ENCODE measurements at regions not wholly inside any gene's neighbourhood (a gene's known extent, or its start where the extent isn't known, plus 50 kb on each side); places are given as distances from the start of the nearest gene placed in this dataset.

DNA sequence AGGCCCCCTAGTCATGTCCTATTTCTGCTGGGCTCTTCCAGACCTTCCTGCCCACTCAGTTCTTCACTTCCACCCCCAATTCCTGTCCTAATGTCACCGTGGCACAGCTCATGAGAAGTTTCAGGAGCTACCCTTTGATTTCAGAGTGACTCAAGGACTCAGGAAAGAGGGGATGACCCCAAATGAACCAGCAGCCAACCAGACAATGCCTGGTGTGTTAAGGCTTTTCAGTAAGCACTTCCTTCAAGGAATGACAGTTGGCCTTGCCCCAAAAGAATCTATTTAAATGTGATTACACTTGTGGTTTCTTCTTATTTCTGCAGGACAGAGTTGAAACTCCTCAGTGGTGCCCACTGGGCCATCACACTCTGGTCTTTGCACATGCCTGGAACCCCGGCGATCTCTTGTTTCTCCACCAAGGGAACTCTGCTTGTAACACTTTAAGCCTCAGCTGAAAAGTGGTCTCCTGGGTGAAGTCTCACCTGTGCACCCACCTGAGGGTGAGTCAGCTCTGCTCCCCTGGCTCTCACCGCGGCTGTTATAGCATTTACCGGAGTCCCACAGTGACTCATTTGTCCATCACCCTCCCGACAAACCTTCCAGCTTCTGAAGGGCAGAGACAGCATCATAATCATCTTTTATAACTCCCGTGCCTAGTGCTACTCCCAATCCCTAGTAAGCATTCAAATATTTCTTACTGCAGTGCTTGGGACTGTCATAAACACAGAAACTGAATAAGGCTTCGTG is 123.0 kb upstream of the SVIL start:
- DNase-seq (ENCODE audit: low spot score): peak; percentile 71

- DNase-seq (ENCODE audit: low spot score): no peak
Measured at GRCh38 chr10:29756451-29756850, 121.7 kb upstream of the SVIL start.

- no peak for DNase-seq (ENCODE audit: low spot score)
Measured at GRCh38 chr10:29753283-29753682, 118.5 kb upstream of the SVIL start.

GRCh38 chr10:29751684-29752083 is 116.9 kb upstream of the SVIL start:
- DNase-seq (ENCODE audit: low spot score): no peak

DNA sequence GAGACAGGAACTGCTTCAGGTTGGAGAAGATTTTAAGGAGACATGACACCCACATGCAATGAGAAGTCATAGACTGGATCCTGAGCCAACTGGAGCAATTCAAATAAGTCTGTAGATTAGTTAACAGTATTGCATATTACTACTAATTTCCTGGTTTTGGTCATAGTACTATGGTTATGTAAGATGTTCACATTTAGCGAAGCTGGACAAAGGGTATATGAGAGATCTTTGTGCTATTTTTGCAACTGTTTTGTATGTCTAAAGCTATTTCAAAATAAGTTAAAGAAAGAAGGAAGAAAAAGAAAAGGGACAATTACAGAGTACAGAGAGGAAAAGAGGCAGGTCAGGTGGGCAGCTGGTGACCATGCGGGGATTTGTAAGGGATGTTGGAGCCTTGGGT is 116.5 kb upstream of the SVIL start:
- DNase-seq (ENCODE audit: low spot score): no peak

- DNase-seq (ENCODE audit: low spot score): no peak
Measured at GRCh38 chr10:29749150-29749549, 114.4 kb upstream of the SVIL start.

GRCh38 chr10:29748109-29748650 is 113.4 kb upstream of the SVIL start:
- DNase-seq (ENCODE audit: low spot score): no peak

DNA sequence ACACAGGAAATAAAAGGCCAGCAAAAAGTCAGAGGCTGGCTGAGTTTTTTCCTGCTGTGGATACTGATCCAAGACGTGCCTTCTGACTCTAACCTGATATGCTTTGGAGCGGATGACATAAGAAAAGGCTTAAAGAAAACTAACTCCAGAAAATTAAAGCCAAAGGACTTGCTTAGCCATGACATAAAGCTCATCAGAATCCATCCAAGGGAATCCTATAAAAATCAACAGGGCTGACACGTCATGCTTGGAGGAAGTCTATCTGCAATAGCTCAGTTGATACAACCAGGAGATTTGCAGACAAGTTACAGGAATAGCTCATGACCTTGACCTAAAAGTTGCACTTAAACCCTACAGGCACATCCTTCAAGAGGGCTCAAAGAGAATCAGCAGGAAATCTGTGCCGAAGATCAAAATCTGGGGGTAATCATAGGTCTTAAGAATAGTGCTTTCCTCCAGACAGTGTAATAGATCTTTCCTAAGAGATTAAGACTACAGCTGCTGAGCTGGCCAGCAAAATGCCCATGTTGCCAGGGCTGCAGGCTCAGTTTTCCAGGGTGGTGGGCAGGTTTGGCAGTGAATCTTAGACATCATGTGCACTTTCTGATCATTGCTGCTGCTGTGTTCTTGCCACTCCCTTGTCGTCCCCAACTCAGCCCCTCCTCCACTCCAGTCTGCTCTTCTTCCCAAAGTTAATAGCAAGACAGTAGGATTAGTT is 111.5 kb upstream of the SVIL start:
- no peak for DNase-seq (ENCODE audit: low spot score)

DNA sequence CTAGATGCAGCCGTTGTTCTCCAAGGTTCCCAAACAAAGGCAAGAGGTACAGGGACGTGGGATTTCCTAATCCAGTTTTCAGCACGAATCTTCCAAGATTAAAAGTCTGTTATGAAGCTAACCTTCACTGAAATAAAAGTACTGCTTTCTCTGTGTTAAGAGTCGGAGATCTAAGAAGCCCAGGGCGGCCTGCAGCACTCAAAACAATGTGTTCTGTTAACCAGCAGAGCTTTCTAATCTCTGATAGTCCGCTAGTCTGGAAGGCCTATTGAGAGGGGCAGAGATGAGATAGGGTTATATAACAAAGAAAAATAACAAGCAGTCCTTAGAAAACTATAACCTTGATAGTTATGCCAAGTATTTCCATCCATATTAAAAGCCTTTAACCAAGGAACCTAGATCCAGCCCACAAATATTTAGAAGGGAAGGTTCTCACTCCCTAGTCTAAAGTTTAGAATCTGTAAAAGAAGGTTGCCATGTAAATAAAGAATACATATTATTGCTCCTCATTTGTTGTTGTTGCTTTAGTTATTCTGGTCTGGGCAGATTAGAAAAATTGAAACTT is 106.3 kb upstream of the SVIL start:
- DNase-seq (ENCODE audit: low spot score): no peak

DNA sequence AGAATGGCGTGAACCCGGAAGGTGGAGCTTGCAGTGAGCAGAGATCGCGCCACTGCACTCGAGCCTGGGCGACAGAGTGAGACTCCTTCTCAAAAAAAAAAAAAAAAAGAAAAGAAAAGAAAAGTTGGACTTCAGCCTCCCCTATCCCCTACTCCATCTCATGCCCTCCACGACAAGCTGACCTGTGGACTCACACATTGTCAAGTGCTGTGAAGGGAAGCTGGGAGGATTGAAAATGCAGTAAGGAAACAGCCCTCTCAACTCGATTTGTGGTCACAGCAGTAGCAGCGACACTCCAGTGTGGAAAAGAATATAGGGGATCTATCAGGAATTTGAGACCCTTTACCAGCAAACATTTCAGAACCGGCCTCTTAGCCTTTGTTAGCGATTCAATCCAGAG is 103.6 kb upstream of the SVIL start:
- DNase-seq (ENCODE audit: low spot score): no peak

GRCh38 chr10:29737074-29737593 is 102.4 kb upstream of the SVIL start:
- no peak for DNase-seq (ENCODE audit: low spot score)

GRCh38 chr10:29736366-29737073 is 101.7 kb upstream of the SVIL start:
- peak; percentile 65 for DNase-seq (ENCODE audit: low spot score)

- peak; percentile 86 for DNase-seq (ENCODE audit: low spot score)
Measured at GRCh38 chr10:29735628-29736365, 101.0 kb upstream of the SVIL start.

DNA sequence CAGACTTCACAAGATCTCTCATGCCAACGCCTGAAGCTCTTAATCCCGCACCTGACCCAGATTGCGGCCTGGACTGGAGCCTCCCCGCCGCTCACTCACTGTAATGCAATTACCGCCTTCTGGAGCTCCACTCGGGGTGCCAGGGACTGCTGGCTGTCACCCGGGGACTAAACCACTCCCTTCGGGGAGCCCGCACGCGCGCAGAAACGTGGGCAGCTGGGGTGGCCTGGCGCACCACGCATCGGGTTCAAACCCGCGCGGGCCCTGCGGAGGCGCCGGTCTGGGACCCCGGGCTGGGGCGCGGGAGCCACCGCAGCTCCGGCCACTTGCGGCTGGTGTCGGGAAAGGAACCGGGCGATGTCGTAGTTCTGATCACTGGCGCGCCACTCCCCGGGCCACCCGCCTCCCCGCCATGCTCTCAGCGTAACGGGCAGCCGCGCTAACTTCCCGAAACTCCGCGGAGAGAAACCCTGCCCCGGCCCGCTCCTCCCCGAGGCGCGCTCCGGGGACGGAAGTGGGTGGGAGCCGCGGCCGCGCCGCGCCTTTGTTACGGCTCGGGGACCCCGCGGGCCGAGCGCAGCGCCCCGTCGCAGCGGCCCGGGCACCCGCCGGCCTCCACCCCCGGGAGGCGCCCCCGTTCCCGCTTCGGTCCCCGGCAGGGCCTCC is 100.3 kb upstream of the SVIL start:
- peak; percentile 38 for DNase-seq (ENCODE audit: low spot score)

DNA sequence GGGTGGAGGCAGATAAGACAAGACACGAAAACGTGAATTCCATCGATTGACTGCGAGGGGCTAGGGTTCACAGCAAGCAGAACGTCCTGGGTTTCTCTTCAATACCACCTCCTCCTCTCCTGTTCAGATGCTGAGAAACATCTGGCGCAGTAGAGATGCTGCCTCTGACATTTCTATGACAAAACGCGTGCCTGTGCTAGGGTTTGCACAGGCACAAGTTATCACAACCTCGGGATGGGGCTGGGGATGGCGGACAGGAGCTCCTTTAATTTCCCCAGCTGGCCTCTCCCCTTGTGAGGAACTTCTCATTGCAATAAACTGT is 99.8 kb upstream of the SVIL start:
- DNase-seq (ENCODE audit: low spot score): no peak

DNA sequence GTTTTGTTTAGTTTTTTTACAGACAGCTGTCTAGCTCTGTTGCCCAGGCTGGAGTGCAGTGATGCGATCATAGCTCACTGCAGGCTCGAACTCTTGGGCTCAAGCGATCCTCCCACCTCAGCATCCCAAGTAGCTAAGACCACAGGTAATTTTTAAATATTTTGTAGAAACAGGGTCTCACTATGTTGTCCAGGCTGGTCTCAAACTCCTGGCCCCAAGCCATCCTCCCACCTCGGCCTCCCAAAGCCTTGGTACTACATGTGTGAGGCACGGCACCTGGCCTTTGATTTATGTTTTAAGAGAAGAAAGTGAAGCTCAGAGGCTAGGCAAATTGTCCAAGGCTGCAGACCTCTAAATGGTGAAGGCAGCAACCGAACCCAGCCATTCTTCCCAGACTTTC is 98.6 kb upstream of the SVIL start:
- no peak for DNase-seq (ENCODE audit: low spot score)

- DNase-seq (ENCODE audit: low spot score): no peak
Measured at GRCh38 chr10:29732918-29733317, 98.1 kb upstream of the SVIL start.

DNA sequence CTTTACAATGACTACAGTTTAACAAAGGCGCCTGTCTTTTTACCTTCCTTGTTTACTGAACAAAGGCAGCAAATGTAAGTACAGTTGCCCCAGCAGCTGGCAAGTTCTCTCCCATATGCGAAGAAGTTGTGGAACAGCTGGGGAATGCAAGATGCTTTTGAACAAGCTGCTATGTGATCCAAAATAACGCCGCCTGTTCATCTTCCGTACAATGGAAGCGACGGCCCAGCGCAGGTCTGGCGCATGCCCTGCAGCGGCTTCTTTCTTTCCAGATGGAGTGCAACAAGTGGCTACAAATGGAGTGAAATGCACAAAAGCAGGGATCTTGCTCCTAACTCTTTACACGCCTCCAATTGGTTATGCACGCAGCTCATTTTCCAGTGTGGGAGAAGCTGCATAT is 97.0 kb upstream of the SVIL start:
- DNase-seq (ENCODE audit: low spot score): no peak

DNA sequence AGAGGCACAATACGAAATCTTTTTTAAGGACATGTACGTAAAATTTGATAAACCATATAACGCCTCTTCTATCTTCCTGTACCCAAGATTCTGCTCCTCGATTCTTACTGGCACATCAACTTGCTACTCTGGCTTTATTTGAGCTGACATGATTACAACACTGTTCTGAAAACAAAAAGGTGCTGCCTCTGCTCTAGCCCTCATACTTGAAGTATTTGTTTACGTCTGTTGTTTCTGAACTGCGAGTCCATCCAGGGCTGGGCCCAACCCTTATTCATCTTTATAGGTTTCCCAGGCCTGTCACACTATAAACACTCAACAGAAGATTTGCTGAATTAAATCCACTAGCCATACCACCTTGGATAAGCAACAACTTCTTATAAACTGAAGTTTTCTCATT is 96.2 kb upstream of the SVIL start:
- DNase-seq (ENCODE audit: low spot score): no peak

DNA sequence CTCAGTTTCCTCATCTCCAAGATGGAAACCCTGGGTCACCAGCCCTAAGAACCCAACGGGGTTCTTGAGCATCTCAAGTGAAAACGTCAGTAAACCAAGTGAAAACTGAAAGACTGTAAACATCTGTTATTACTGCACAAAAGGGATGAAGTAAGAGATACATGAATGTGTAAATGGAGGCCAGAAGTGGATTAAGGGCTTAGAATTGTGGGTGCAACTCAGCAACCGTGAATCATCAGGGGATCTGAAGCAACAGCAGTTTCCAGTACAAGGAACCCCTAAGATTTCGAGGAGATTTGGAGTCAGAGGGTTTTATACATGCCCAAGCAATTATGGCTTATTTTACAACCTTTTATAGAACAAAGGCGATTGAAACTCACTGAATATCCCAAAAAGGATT is 95.7 kb upstream of the SVIL start:
- DNase-seq (ENCODE audit: low spot score): no peak

DNA sequence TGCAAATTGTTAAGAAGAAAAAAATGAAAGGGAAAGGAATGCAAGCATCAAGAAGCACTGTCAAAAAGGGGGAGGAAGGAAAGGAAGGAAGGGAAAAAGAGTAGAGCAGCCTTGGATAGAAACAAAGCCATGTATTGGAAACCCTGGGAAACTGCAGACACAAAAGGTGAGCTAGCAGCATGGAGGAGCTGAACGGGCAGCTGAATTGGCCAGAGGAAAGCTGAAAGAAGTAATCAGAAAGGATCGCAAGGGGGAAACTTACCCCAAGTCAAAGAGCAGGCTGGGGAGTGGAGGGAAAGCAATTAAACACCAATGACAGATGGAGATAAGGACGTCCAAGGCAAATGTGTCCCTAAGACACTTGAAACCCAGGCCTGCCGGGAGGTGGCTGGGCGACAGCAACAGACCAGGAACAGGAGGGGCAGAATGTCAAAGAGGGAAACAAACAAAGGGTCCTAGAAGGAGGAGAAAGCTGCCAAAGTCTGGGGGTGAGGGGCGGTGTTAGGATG is 93.8 kb upstream of the SVIL start:
- DNase-seq (ENCODE audit: low spot score): no peak

Data from HT-29 (cell line).